Natural killer cell (primary cell): ENCODE measurements at regions not wholly inside any gene's neighbourhood (a gene's known extent, or its start where the extent isn't known, plus 50 kb on each side); places are given as distances from the start of the nearest gene placed in this dataset.
A peak's percentile ranks its signal among the peaks of the same experiment; 100 is the strongest.

Source experiments
- ATAC-seq, 3 donors: fragments of 150-1000 bp in 2 of 3; fragments of 200-7000 bp in 1 of 3; cut with Tn5 transposase; 1 replicate in 1 of 3; 2 replicates in 2 of 3; pipeline ENCODE4 v1.10.0; 2021; ENCODE audit warnings: mild to moderate bottlenecking in 2 of 3, moderate library complexity in 2 of 3
- DNase-seq, 2 donors: peaks; one replicate each; pipeline versions ENCODE4 v3.0.0 to v3.0.0-alpha.2; 2013 to 2021; ENCODE audit warnings: mixed read lengths in 1 of 2
- H3K27ac ChIP-seq: one replicate; pipeline ENCODE4 v1.5.1; 2013; ENCODE audit warnings: mild to moderate bottlenecking, low read length
- H3K27me3 ChIP-seq: one replicate; pipeline ENCODE4 v1.6.1; 2013; ENCODE audit warnings: low read length; ENCODE audit not compliant: control insufficient read depth, insufficient read depth
- H3K36me3 ChIP-seq: one replicate; pipeline ENCODE4 v1.6.1; 2013; ENCODE audit warnings: low read length; ENCODE audit not compliant: control insufficient read depth, insufficient read depth
- H3K4me1 ChIP-seq: one replicate; pipeline ENCODE4 v1.6.1; 2013; ENCODE audit warnings: low read length; ENCODE audit not compliant: control insufficient read depth, insufficient read depth
- H3K4me3 ChIP-seq: one replicate; pipeline ENCODE4 v1.5.1; 2013; ENCODE audit warnings: low read length
- H3K9me3 ChIP-seq: one replicate; pipeline ENCODE4 v1.6.1; 2013; ENCODE audit warnings: low read length; ENCODE audit not compliant: control insufficient read depth, insufficient read depth
- H3K27ac Mint-ChIP-seq, 2 donors: one replicate each; pipeline ENCODE4 v1.8.0; 2022; ENCODE audit warnings: mild to moderate bottlenecking in 2 of 2, mixed read lengths in 2 of 2, moderate library complexity in 1 of 2
- H3K27me3 Mint-ChIP-seq, 2 donors: one replicate each; pipeline ENCODE4 v1.8.0; 2022; ENCODE audit warnings: low read depth in 2 of 2, mixed read lengths in 2 of 2
- H3K36me3 Mint-ChIP-seq: one replicate; pipeline ENCODE4 v1.8.0; 2022; ENCODE audit warnings: mixed read lengths
- H3K4me1 Mint-ChIP-seq, 2 donors: one replicate each; pipeline ENCODE4 v1.8.0; 2022; ENCODE audit warnings: mixed read lengths in 2 of 2
- H3K4me3 Mint-ChIP-seq: one replicate; pipeline ENCODE4 v1.8.0; 2022; ENCODE audit warnings: mild to moderate bottlenecking, moderate library complexity, mixed read lengths
- H3K9me3 Mint-ChIP-seq, 2 donors: one replicate each; pipeline ENCODE4 v1.8.0; 2022; ENCODE audit warnings: mixed read lengths in 2 of 2
- WGBS: methylation state at CpG from one replicate; pipeline ENCODE4 v1.1.7; 2013; ENCODE audit warnings: missing lambda C conversion rate; ENCODE audit not compliant: insufficient coverage; 5-methylcytosine and 5-hydroxymethylcytosine counted together
- intact Hi-C: fragments of 100-400 bp; cut with micrococcal nuclease; formaldehyde crosslinking; loops from one replicate; pipeline ENCODE4 v1.14.2; 2022
- TF ChIP-seq, protein P1 (sequence below): fragments of 200-600 bp; IDR thresholded peaks from one replicate; pipeline ENCODE4 v1.8.0; 2022; ENCODE audit warnings: antibody characterized with exemption

DNA sequence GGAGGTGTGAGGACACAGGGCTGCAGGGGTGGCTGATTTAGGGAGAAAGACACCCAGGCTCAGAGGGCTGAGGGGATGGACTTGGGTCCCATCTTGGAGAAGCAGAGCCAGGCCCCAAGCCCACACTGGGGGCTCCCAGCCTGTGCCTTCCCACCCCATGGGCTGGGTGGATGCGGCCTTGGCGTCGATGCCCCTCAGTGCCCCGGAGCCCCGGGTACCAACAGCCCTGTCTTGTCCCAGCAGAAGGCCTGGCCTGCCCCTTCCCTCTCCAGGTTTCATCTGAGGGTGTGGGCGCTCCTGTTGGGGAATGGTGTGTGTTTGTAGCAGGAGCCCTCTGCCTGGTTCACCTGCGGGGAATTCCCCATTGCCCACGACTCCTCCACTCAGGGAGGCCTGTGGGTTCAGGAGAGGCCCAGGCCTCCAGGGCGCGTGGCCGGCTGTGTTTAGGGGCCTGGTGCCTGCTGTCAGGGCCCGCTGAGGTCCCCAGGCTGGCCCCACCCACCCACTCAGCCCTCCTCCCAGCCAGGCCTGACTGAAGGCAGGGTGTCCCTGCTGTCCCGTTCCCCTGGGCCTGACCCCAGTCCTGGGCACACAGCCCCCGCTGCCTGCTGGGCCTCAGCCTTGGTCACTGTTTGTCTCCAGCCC lies 51.1 kb upstream of the BEGAIN start:
- DNase-seq (no peak), ATAC-seq (no peak)
- H3K4me1 Mint-ChIP-seq: peaks cover 53% of the 10 kb centered on the region in 2 donors
- H3K27ac Mint-ChIP-seq: peak overlapping the region in 1 of 2 donors; percentile 95
- no peaks in the 10 kb centered on the region for H3K9me3 Mint-ChIP-seq
- H3K27me3 Mint-ChIP-seq: peaks cover 57% of the 10 kb centered on the region in 2 donors
- peaks cover 32% of the 10 kb centered on the region for H3K27me3 ChIP-seq
- H3K36me3 ChIP-seq: no peaks in the 10 kb centered on the region
- TF ChIP-seq, protein P1, sequence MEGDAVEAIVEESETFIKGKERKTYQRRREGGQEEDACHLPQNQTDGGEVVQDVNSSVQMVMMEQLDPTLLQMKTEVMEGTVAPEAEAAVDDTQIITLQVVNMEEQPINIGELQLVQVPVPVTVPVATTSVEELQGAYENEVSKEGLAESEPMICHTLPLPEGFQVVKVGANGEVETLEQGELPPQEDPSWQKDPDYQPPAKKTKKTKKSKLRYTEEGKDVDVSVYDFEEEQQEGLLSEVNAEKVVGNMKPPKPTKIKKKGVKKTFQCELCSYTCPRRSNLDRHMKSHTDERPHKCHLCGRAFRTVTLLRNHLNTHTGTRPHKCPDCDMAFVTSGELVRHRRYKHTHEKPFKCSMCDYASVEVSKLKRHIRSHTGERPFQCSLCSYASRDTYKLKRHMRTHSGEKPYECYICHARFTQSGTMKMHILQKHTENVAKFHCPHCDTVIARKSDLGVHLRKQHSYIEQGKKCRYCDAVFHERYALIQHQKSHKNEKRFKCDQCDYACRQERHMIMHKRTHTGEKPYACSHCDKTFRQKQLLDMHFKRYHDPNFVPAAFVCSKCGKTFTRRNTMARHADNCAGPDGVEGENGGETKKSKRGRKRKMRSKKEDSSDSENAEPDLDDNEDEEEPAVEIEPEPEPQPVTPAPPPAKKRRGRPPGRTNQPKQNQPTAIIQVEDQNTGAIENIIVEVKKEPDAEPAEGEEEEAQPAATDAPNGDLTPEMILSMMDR: no peak
- no peaks in the 10 kb centered on the region for H3K9me3 ChIP-seq
- peaks cover 59% of the 10 kb centered on the region for H3K4me1 ChIP-seq
- H3K4me3 Mint-ChIP-seq: no peak overlapping the region
- intact Hi-C loops: no loop called here
- H3K27ac ChIP-seq: no peak overlapping the region
- no peak overlapping the region for H3K4me3 ChIP-seq
- H3K36me3 Mint-ChIP-seq: no peaks in the 10 kb centered on the region
- 95% methylated on average over 13 of the region's 14 CpGs for WGBS

- H3K27ac Mint-ChIP-seq: peak overlapping the region in 1 of 2 donors; percentile 95
- Histone ChIP-seq H3K4me1 (peaks cover 67% of the 10 kb centered on the region), H3K36me3 (no peaks in the 10 kb centered on the region), H3K4me3 (no peak overlapping the region), H3K9me3 (no peaks in the 10 kb centered on the region), H3K27me3 (peaks cover 32% of the 10 kb centered on the region), H3K27ac (no peak overlapping the region)
- TF ChIP-seq, protein P1: no peak
- intact Hi-C loops: no loop called here
- H3K4me3 Mint-ChIP-seq: peak overlapping the region; percentile 65
- 94% methylated on average over 6 of the region's 6 CpGs for WGBS
- peaks cover 54 to 57% of the 10 kb centered on the region in 2 donors for H3K27me3 Mint-ChIP-seq
- no peaks in the 10 kb centered on the region for H3K9me3 Mint-ChIP-seq
- H3K36me3 Mint-ChIP-seq: no peaks in the 10 kb centered on the region
- H3K4me1 Mint-ChIP-seq: peaks cover 56 to 61% of the 10 kb centered on the region in 2 donors
- DNase-seq (no peak), ATAC-seq (no peak)
Observed at GRCh38 chr14:100639280-100639679, 52.1 kb upstream of the BEGAIN start.

GRCh38 chr14:100640471-100641273 lies 53.5 kb upstream of the BEGAIN start:
- H3K9me3 ChIP-seq: no peaks in the 10 kb centered on the region
- Mint-ChIP-seq H3K27ac (peak overlapping the region; percentile 86 to 95), H3K4me3 (peak overlapping the region; percentile 92), H3K9me3 (no peaks in the 10 kb centered on the region), H3K4me1 (peaks cover 70 to 75% of the 10 kb centered on the region in 2 donors), H3K36me3 (no peaks in the 10 kb centered on the region), H3K27me3 (peaks cover 56 to 58% of the 10 kb centered on the region in 2 donors)
- H3K4me1 ChIP-seq: peaks cover 81% of the 10 kb centered on the region
- peak; percentile 84 to 89 for DNase-seq
- H3K4me3 ChIP-seq: no peak overlapping the region
- H3K27me3 ChIP-seq: peaks cover 31% of the 10 kb centered on the region
- intact Hi-C loops: no loop called here
- no peak overlapping the region for H3K27ac ChIP-seq
- ATAC-seq: peak; percentile 83 to 97 (median 88)
- no peaks in the 10 kb centered on the region for H3K36me3 ChIP-seq
- TF ChIP-seq, protein P1: no peak
- 11% methylated on average over 17 of the region's 20 CpGs for WGBS
